PC-3 (cell line): ENCODE measurements at regions not wholly inside any gene's neighbourhood (a gene's known extent, or its start where the extent isn't known, plus 50 kb on each side); places are given as distances from the start of the nearest gene placed in this dataset.

Experiments used
- EZH2 ChIP-seq: fragments of 300-600 bp; sonication (generic); IDR thresholded peaks from one replicate; pipeline ENCODE4 v1.6.1; 2017; ENCODE audit warnings: antibody characterized with exemption, mild to moderate bottlenecking, low read length; ENCODE audit not compliant: unreplicated experiment
- EZH2phosphoT487 ChIP-seq: fragments of 300-600 bp; sonication (generic); IDR thresholded peaks from 2 replicates; pipeline ENCODE4 v1.6.1; 2018; ENCODE audit warnings: mild to moderate bottlenecking, antibody characterized with exemption, low read length, borderline replicate concordance
- TF ChIP-seq, protein P1 (sequence below): fragments of 300-600 bp; sonication (generic); conservative IDR thresholded peaks from 2 replicates; pipeline ENCODE4 v1.5.1; 2017; ENCODE audit warnings: antibody characterized with exemption, low read depth, mild to moderate bottlenecking, low read length

DNA sequence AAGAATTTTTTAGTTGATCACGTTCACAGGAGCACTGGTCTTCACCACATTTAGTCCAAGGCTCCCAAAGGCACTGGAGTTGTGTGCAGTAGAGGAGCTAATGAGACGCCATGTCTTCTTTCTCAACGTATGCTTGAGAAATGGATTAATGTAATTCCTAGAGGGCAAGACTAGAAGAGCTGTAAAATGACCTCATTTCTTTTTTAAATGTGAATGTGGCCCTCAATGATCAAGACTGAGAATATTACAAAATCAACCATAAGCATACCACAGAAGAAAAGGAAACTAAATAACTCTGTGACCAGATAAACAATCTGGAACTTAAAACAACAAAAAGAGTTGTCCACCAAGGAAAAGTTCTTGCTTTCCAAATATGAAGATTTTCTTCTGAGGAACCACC is 112.1 kb upstream of the THBS1 start:
- TF ChIP-seq EZH2 = no peak
- TF ChIP-seq, protein P1, sequence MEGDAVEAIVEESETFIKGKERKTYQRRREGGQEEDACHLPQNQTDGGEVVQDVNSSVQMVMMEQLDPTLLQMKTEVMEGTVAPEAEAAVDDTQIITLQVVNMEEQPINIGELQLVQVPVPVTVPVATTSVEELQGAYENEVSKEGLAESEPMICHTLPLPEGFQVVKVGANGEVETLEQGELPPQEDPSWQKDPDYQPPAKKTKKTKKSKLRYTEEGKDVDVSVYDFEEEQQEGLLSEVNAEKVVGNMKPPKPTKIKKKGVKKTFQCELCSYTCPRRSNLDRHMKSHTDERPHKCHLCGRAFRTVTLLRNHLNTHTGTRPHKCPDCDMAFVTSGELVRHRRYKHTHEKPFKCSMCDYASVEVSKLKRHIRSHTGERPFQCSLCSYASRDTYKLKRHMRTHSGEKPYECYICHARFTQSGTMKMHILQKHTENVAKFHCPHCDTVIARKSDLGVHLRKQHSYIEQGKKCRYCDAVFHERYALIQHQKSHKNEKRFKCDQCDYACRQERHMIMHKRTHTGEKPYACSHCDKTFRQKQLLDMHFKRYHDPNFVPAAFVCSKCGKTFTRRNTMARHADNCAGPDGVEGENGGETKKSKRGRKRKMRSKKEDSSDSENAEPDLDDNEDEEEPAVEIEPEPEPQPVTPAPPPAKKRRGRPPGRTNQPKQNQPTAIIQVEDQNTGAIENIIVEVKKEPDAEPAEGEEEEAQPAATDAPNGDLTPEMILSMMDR = no peak
- TF ChIP-seq EZH2phosphoT487 = no peak
